GM12878 (cell line): ENCODE measurements at regions not wholly inside any gene's neighbourhood (a gene's known extent, or its start where the extent isn't known, plus 50 kb on each side); places are given as distances from the start of the nearest gene placed in this dataset.

ENCODE experiments used
- ATAC-seq: fragments of 200-7000 bp; cut with Tn5 transposase; 3 replicates; pipeline ENCODE4 v1.9.1; 2020; ENCODE audit warnings: mild to moderate bottlenecking, moderate library complexity
- BruUV-seq: library from RNA; stranded (reverse); fragments of 400-500 nt; replicated peaks from 2 replicates; lab custom pipeline; 2021; lab: Mats Ljungman, UMichigan
- CTCF ChIA-PET: fragments of 300-600 bp; sonication (Branson Sonifier 250); formaldehyde crosslinking; extraction: SDS; loops from one replicate; lab custom pipeline; 2021; ENCODE audit warnings: inconsistent platforms; lab: Yijun Ruan, JAX
- POLR2A ChIA-PET: fragments of 350-600 bp; formaldehyde crosslinking; extraction: SDS; loops from one replicate; lab custom pipeline; 2021; ENCODE audit warnings: inconsistent platforms; lab: Charles Lee
- RAD21 ChIA-PET: fragments of 300-600 bp; sonication (Branson Sonifier 250); formaldehyde crosslinking; loops from one replicate; lab custom pipeline; 2023; ENCODE audit warnings: antibody characterized with exemption; ENCODE audit not compliant: unreplicated experiment; lab: Charles Lee
- SMC1A ChIA-PET: fragments of 300-600 bp; sonication (Branson Sonifier 250); formaldehyde crosslinking; loops from one replicate; lab custom pipeline; 2023; ENCODE audit not compliant: unreplicated experiment, uncharacterized antibody; lab: Charles Lee
- DNase-seq: peaks from one replicate; pipeline ENCODE4 v3.0.0-alpha.2; 2011; ENCODE audit warnings: low read depth, low spot score
- FAIRE-seq: peaks from 3 replicates; lab custom pipeline; 2011; peaks lifted over from hg19 to GRCh38; lab: Jason Lieb, UNC
- H2AFZ ChIP-seq: 2 replicates; pipeline ENCODE4 v1.6.0; 2011; ENCODE audit warnings: low read depth, low read length, control low read depth; ENCODE audit not compliant: control insufficient read depth
- H3K27ac ChIP-seq: 2 replicates; pipeline ENCODE4 v1.5.1; 2011; ENCODE audit warnings: control low read depth; ENCODE audit not compliant: control insufficient read depth, insufficient read depth
- H3K27me3 ChIP-seq, 2 experiments: replicated peaks in 1 of 2; 2 replicates each; pipeline versions ENCODE4 v1.6.0 to v1.6.1; 2011; ENCODE audit warnings: low read length in 1 of 2; ENCODE audit not compliant: control insufficient read depth in 2 of 2, insufficient read depth in 2 of 2
- H3K36me3 ChIP-seq, 2 experiments: 2 replicates each; pipeline ENCODE4 v1.5.1; 2011; ENCODE audit warnings: low read length in 1 of 2; ENCODE audit not compliant: control insufficient read depth in 2 of 2, insufficient read depth in 2 of 2
- H3K4me1 ChIP-seq: 2 replicates; pipeline ENCODE4 v1.6.1; 2011; ENCODE audit warnings: mild to moderate bottlenecking, low read length, moderate library complexity, mixed read lengths; ENCODE audit not compliant: control insufficient read depth, insufficient read depth
- H3K4me2 ChIP-seq: 2 replicates; pipeline ENCODE4 v1.6.0; 2011; ENCODE audit warnings: control low read depth; ENCODE audit not compliant: control insufficient read depth, insufficient read depth
- H3K4me3 ChIP-seq: fragments of 200-600 bp; sonication (generic); 2 replicates; pipeline ENCODE4 v1.5.1; 2016
- H3K79me2 ChIP-seq: 2 replicates; pipeline ENCODE4 v1.6.0; 2011; ENCODE audit warnings: low read length; ENCODE audit not compliant: control insufficient read depth, insufficient read depth
- H3K9ac ChIP-seq: 2 replicates; pipeline ENCODE4 v1.8.0; 2011; ENCODE audit warnings: low read length, control low read depth, mixed read lengths; ENCODE audit not compliant: control insufficient read depth, insufficient read depth
- H3K9me3 ChIP-seq: replicated peaks from 3 replicates; pipeline ENCODE4 v1.5.1; 2011; ENCODE audit warnings: mild to moderate bottlenecking, low read length; ENCODE audit not compliant: control insufficient read depth, insufficient read depth
- H4K20me1 ChIP-seq: 2 replicates; pipeline ENCODE4 v1.6.0; 2011; ENCODE audit not compliant: control insufficient read depth, insufficient read depth
- BMI1 ChIP-seq: fragments of 450-650 bp; IDR thresholded peaks from 2 replicates; pipeline ENCODE4 v1.6.1; 2016; ENCODE audit warnings: mild to moderate bottlenecking, moderate library complexity, borderline replicate concordance
- CBX3 ChIP-seq: fragments of 200-600 bp; sonication (generic); IDR thresholded peaks from 2 replicates; pipeline ENCODE4 v1.6.1; 2016; ENCODE audit warnings: low read depth, borderline replicate concordance
- CBX5 ChIP-seq: sonication (generic); IDR thresholded peaks from 2 replicates; pipeline ENCODE4 v1.6.1; 2016; ENCODE audit warnings: low read depth, moderate library complexity, mild to moderate bottlenecking, inconsistent platforms
- KDM1A ChIP-seq: fragments of 200-600 bp; sonication (generic); IDR thresholded peaks from 2 replicates; pipeline ENCODE4 v1.6.1; 2016; ENCODE audit warnings: borderline replicate concordance
- KLF5 ChIP-seq: fragments of 450-650 bp; IDR thresholded peaks from 2 replicates; pipeline ENCODE4 v1.6.1; 2014; ENCODE audit warnings: mild to moderate bottlenecking; ENCODE audit not compliant: partially characterized antibody
- NRF1 ChIP-seq: conservative IDR thresholded peaks from 2 replicates; pipeline ENCODE4 v1.6.1; 2011; ENCODE audit warnings: mild to moderate bottlenecking, low read depth, low read length, improper control_type of control experiment
- PAX5 ChIP-seq: IDR thresholded peaks from 2 replicates; pipeline ENCODE4 v1.6.1; 2011; ENCODE audit warnings: low read depth, low read length, borderline replicate concordance
- PBX3 ChIP-seq: IDR thresholded peaks from 2 replicates; pipeline ENCODE4 v1.6.1; 2011; ENCODE audit warnings: mild to moderate bottlenecking, low read depth, low read length, moderate library complexity; ENCODE audit not compliant: insufficient replicate concordance
- RFX5 ChIP-seq: IDR thresholded peaks from 2 replicates; pipeline ENCODE4 v1.6.1; 2011; ENCODE audit warnings: low read depth, low read length, improper control_type of control experiment
- SIN3A ChIP-seq: IDR thresholded peaks from 2 replicates; pipeline ENCODE4 v1.6.1; 2012; ENCODE audit warnings: low read depth, low read length, improper control_type of control experiment
- TCF12 ChIP-seq: IDR thresholded peaks from 2 replicates; pipeline ENCODE4 v1.6.1; 2011; ENCODE audit warnings: low read depth, mild to moderate bottlenecking, low read length
- YY1 ChIP-seq: IDR thresholded peaks from 2 replicates; pipeline ENCODE4 v1.6.1; 2011; ENCODE audit warnings: low read depth, mild to moderate bottlenecking, low read length
- ZBED1 ChIP-seq: IDR thresholded peaks from 2 replicates; pipeline ENCODE4 v1.6.1; 2016; ENCODE audit warnings: borderline replicate concordance
- ZBTB4 ChIP-seq: fragments of 450-650 bp; formaldehyde crosslinking; IDR thresholded peaks from 2 replicates; pipeline ENCODE4 v1.4.0; 2022; ENCODE audit warnings: mild to moderate bottlenecking, moderate library complexity
- WGBS: methylation state at CpG from one replicate; pipeline ENCODE4 v1.1.6; 2016; ENCODE audit warnings: low lambda C conversion rate; ENCODE audit not compliant: insufficient replicate concordance, insufficient coverage; ENCODE audit errors: missing lambda C conversion rate; 5-methylcytosine and 5-hydroxymethylcytosine counted together
- in situ Hi-C: fragments of 300-500 bp; cut with MboI; formaldehyde crosslinking; loops from 9 replicates; pipeline ENCODE4 v1.14.3; 2018; ENCODE audit warnings: mixed read lengths
- intact Hi-C: fragments of 100-400 bp; cut with micrococcal nuclease; formaldehyde crosslinking; loops from one replicate; pipeline ENCODE4 v1.14.2; 2022; ENCODE audit not compliant: unreplicated experiment

- SMC1A ChIA-PET = interaction anchor here (1.0 kb wide), 1 partner anchor 9 kb away, joined by 3 read pairs; no protein-coding TSS in a partner anchor
- POLR2A ChIA-PET = interaction anchor here (0.6 kb wide), 1 partner anchor 9 kb away, joined by 3 read pairs; no protein-coding TSS in a partner anchor
Measured at GRCh38 chr12:30117483-30117882, 333.7 kb upstream of the TMTC1 start.

GRCh38 chr12:30111719-30112118, 328.0 kb upstream of the TMTC1 start:
- Histone ChIP-seq H3K9me3 (no peaks in the 10 kb centered on the region), H4K20me1 (no peaks in the 10 kb centered on the region), H2AFZ (no peak overlapping the region), H3K79me2 (no peaks in the 10 kb centered on the region), H3K27ac (no peak overlapping the region), H3K36me3 (no peaks in the 10 kb centered on the region), H3K9ac (no peak overlapping the region), H3K4me1 (no peaks in the 10 kb centered on the region), H3K4me3 (no peak overlapping the region), H3K4me2 (no peak overlapping the region), H3K27me3 (no peaks in the 10 kb centered on the region)
- BruUV-seq = no TSS peak
- whole genome bisulfite sequencing = 0% methylated on average over 2 of the region's 2 CpGs
- in situ Hi-C loops (no loop called here), intact Hi-C loops (no loop called here)
- ChIA-PET POLR2A (no interaction called here), RAD21 (no interaction called here), CTCF (no interaction called here), SMC1A (no interaction called here)
- TF ChIP-seq PBX3 (no peak), YY1 (no peak), TCF12 (no peak), NRF1 (no peak), ZBED1 (no peak), BMI1 (no peak), CBX3 (no peak), ZBTB4 (no peak), SIN3A (no peak)
- ATAC-seq (no peak), FAIRE-seq (no peak), DNase-seq (no peak)

More at GRCh38 chr12:30117483-30117882, 333.7 kb upstream of the TMTC1 start:
- in situ Hi-C loops = no loop called here
- H3K36me3 ChIP-seq = no peaks in the 10 kb centered on the region
- no peak for ATAC-seq
- TF ChIP-seq PAX5 (no peak), KDM1A (no peak), KLF5 (no peak), RFX5 (no peak), CBX5 (no peak)
- H4K20me1 ChIP-seq = no peaks in the 10 kb centered on the region
- ChIA-PET CTCF (interaction anchor here (1.4 kb wide), 1 partner anchor 16 kb away, joined by 3 read pairs; no protein-coding TSS in a partner anchor), RAD21 (no interaction called here)
- H3K4me2 ChIP-seq = no peak overlapping the region
- intact Hi-C loops = no loop called here
- H3K4me1 ChIP-seq = no peaks in the 10 kb centered on the region
- H3K79me2 ChIP-seq = no peaks in the 10 kb centered on the region
- H3K27me3 ChIP-seq = no peaks in the 10 kb centered on the region
- no peak overlapping the region for H3K27ac ChIP-seq
- no peak overlapping the region for H3K4me3 ChIP-seq
- H3K9ac ChIP-seq = no peak overlapping the region
- WGBS = 3% methylated on average over 2 of the region's 2 CpGs
- no TSS peak for BruUV-seq
- H2AFZ ChIP-seq = no peak overlapping the region
- no peak for DNase-seq
- no peaks in the 10 kb centered on the region for H3K9me3 ChIP-seq
- no peak for FAIRE-seq
